GM12873 (cell line): ENCODE measurements at regions not wholly inside any gene's neighbourhood (a gene's known extent, or its start where the extent isn't known, plus 50 kb on each side); places are given as distances from the start of the nearest gene placed in this dataset.

Experiments used
- TF ChIP-seq, protein P1 (sequence below): IDR thresholded peaks from 2 replicates; pipeline ENCODE4 v1.5.1; 2012; ENCODE audit warnings: low read depth, mild to moderate bottlenecking, moderate library complexity, low read length, control low read depth; ENCODE audit not compliant: insufficient read depth; ENCODE audit errors: missing control alignments

GRCh38 chr6:26149240-26149639, 62.0 kb downstream of the HFE start:
- TF ChIP-seq, protein P1, sequence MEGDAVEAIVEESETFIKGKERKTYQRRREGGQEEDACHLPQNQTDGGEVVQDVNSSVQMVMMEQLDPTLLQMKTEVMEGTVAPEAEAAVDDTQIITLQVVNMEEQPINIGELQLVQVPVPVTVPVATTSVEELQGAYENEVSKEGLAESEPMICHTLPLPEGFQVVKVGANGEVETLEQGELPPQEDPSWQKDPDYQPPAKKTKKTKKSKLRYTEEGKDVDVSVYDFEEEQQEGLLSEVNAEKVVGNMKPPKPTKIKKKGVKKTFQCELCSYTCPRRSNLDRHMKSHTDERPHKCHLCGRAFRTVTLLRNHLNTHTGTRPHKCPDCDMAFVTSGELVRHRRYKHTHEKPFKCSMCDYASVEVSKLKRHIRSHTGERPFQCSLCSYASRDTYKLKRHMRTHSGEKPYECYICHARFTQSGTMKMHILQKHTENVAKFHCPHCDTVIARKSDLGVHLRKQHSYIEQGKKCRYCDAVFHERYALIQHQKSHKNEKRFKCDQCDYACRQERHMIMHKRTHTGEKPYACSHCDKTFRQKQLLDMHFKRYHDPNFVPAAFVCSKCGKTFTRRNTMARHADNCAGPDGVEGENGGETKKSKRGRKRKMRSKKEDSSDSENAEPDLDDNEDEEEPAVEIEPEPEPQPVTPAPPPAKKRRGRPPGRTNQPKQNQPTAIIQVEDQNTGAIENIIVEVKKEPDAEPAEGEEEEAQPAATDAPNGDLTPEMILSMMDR, result no peak

- TF ChIP-seq, protein P1, result no peak
These were observed 65.2 kb downstream of the HFE start for GRCh38 chr6:26152226-26153101.

- TF ChIP-seq, protein P1, result no peak
These were observed 68.1 kb downstream of the HFE start for GRCh38 chr6:26155061-26155930.

DNA sequence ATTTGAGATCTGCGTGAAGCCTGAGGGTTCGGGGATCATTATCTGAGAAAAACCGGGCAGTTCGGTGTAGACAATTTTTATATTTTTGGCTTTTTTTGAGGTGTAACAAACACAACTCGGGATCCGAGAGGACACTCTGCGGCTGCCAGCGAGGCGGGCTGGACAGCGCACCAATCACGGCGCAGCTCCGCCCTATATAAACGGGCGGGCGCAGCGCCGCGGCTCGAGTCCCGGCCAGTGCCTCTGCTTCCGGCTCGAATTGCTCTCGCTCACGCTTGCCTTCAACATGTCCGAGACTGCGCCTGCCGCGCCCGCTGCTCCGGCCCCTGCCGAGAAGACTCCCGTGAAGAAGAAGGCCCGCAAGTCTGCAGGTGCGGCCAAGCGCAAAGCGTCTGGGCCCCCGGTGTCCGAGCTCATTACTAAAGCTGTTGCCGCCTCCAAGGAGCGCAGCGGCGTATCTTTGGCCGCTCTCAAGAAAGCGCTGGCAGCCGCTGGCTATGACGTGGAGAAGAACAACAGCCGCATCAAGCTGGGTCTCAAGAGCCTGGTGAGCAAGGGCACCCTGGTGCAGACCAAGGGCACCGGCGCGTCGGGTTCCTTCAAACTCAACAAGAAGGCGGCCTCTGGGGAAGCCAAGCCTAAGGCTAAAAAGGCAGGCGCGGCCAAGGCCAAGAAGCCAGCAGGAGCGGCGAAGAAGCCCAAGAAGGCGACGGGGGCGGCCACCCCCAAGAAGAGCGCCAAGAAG, 69.0 kb downstream of the HFE start:
- TF ChIP-seq, protein P1, result no peak

DNA sequence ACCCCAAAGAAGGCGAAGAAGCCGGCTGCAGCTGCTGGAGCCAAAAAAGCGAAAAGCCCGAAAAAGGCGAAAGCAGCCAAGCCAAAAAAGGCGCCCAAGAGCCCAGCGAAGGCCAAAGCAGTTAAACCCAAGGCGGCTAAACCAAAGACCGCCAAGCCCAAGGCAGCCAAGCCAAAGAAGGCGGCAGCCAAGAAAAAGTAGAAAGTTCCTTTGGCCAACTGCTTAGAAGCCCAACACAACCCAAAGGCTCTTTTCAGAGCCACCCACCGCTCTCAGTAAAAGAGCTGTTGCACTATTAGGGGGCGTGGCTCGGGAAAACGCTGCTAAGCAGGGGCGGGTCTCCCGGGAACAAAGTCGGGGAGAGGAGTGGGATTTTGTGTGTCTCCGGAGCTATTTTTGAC, 69.6 kb downstream of the HFE start:
- TF ChIP-seq, protein P1, result no peak

DNA sequence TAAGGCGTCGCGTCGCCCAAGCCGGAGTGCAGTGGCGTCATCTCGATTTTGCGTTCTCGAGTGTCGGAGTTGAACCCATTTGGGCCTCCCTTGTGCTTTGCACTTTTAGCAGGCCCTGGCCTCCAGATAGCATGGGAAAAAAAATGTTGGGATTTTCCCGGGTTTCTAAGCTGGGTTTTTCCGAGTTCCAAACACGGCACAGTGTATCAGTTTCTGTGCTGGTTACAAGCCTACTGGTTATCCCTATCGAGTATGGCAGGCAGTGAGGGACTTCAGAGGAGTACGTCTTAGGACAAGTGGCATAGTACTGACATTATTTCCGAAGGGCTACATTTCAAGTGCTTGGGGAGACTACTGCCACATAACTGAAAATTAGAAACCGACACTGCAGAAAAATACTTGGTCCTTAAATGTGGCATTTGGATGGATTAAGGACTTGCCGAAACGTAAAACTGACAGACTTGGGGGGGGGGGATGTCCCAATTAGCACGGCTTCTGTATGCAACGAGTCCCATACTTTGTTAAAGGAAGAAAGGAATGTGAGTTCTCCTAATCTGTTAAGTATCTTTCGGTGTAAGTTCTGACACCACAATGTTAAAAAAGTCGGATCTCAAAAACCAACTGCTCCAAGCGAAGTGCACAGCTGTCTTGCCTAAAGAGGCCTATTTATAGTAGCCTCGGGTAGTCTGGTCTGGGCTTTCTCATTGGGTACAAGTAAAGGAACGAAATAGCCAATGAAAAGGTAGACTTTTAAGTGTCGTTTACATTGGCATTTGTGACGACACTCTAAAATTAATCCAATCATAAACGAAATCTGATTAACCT, 70.2 kb downstream of the HFE start:
- TF ChIP-seq, protein P1, result no peak
